ENCODE measurements at regions not wholly inside any gene's neighbourhood (a gene's known extent, or its start where the extent isn't known, plus 50 kb on each side); places are given as distances from the start of the nearest gene placed in this dataset.

GRCh38 chr11:45470151-45470793 is 184.1 kb upstream of the SYT13 start:
- Mint-ChIP-seq H3K27ac (ENCODE audit: unreplicated experiment) (no peak overlapping the region), H3K4me3 (ENCODE audit: low read depth, unreplicated experiment) (no peak overlapping the region), H3K4me1 (ENCODE audit: low read depth, unreplicated experiment) (no peaks in the 10 kb centered on the region), H3K9me3 (ENCODE audit: low read depth, unreplicated experiment) (no peaks in the 10 kb centered on the region), H3K36me3 (ENCODE audit: insufficient read depth, unreplicated experiment) (no peaks in the 10 kb centered on the region), H3K27me3 (ENCODE audit: unreplicated experiment) (peaks cover 100% of the 10 kb centered on the region)
- CTCF ChIA-PET, result no interaction called here
- TF ChIP-seq CTCF (IDR thresholded peaks at IDR 0.05; ENCODE audit: unreplicated experiment), result no peak
- intact Hi-C loops (cut with micrococcal nuclease; ENCODE audit: unreplicated experiment), result no loop called here
- BruUV-seq (replicated peaks), result no TSS peak
- no peak for DNase-seq

- no peak for DNase-seq
- H3K27ac Mint-ChIP-seq (ENCODE audit: unreplicated experiment), result no peak overlapping the region
- no peaks in the 10 kb centered on the region for H3K9me3 Mint-ChIP-seq (ENCODE audit: low read depth, unreplicated experiment)
- no peaks in the 10 kb centered on the region for H3K36me3 Mint-ChIP-seq (ENCODE audit: insufficient read depth, unreplicated experiment)
- H3K27me3 Mint-ChIP-seq (ENCODE audit: unreplicated experiment), result peaks cover 98% of the 10 kb centered on the region
- intact Hi-C loops (cut with micrococcal nuclease; ENCODE audit: unreplicated experiment), result no loop called here
- CTCF ChIA-PET, result no interaction called here
- no peaks in the 10 kb centered on the region for H3K4me1 Mint-ChIP-seq (ENCODE audit: low read depth, unreplicated experiment)
- no peak for TF ChIP-seq CTCF (IDR thresholded peaks at IDR 0.05; ENCODE audit: unreplicated experiment)
- H3K4me3 Mint-ChIP-seq (ENCODE audit: low read depth, unreplicated experiment), result no peak overlapping the region
- BruUV-seq (replicated peaks), result no TSS peak
Measured at GRCh38 chr11:45468267-45468856, 182.2 kb upstream of the SYT13 start.

GRCh38 chr11:45463541-45463940 is 177.4 kb upstream of the SYT13 start:
- CTCF ChIA-PET, result interaction anchor here (1.8 kb wide), 1 partner anchor 10 kb away, joined by 5 read pairs; no protein-coding TSS in a partner anchor
- no peaks in the 10 kb centered on the region for H3K4me1 Mint-ChIP-seq (ENCODE audit: low read depth, unreplicated experiment)
- no peaks in the 10 kb centered on the region for H3K36me3 Mint-ChIP-seq (ENCODE audit: insufficient read depth, unreplicated experiment)
- H3K27me3 Mint-ChIP-seq (ENCODE audit: unreplicated experiment), result peaks cover 98% of the 10 kb centered on the region
- TF ChIP-seq CTCF (IDR thresholded peaks at IDR 0.05; ENCODE audit: unreplicated experiment), result no peak
- intact Hi-C loops (cut with micrococcal nuclease; ENCODE audit: unreplicated experiment), result no loop called here
- DNase-seq, result no peak
- no peak overlapping the region for H3K4me3 Mint-ChIP-seq (ENCODE audit: low read depth, unreplicated experiment)
- no peaks in the 10 kb centered on the region for H3K9me3 Mint-ChIP-seq (ENCODE audit: low read depth, unreplicated experiment)
- H3K27ac Mint-ChIP-seq (ENCODE audit: unreplicated experiment), result no peak overlapping the region
- no TSS peak for BruUV-seq (replicated peaks)

GRCh38 chr11:45461514-45461913 is 175.4 kb upstream of the SYT13 start:
- CTCF ChIA-PET, result no interaction called here
- H3K36me3 Mint-ChIP-seq (ENCODE audit: insufficient read depth, unreplicated experiment), result no peaks in the 10 kb centered on the region
- H3K27ac Mint-ChIP-seq (ENCODE audit: unreplicated experiment), result no peak overlapping the region
- no peaks in the 10 kb centered on the region for H3K4me1 Mint-ChIP-seq (ENCODE audit: low read depth, unreplicated experiment)
- no peaks in the 10 kb centered on the region for H3K9me3 Mint-ChIP-seq (ENCODE audit: low read depth, unreplicated experiment)
- no peak for TF ChIP-seq CTCF (IDR thresholded peaks at IDR 0.05; ENCODE audit: unreplicated experiment)
- BruUV-seq (replicated peaks), result no TSS peak
- intact Hi-C loops (cut with micrococcal nuclease; ENCODE audit: unreplicated experiment), result no loop called here
- H3K27me3 Mint-ChIP-seq (ENCODE audit: unreplicated experiment), result peaks cover 98% of the 10 kb centered on the region
- H3K4me3 Mint-ChIP-seq (ENCODE audit: low read depth, unreplicated experiment), result no peak overlapping the region
- DNase-seq, result no peak

Measured in Calu3 (cell line).